WTC11 (cell line): ENCODE measurements at regions not wholly inside any gene's neighbourhood (a gene's known extent, or its start where the extent isn't known, plus 50 kb on each side); places are given as distances from the start of the nearest gene placed in this dataset.

ENCODE experiments used
- ATAC-seq: fragments of 200-7000 bp; cut with Tn5 transposase; 2 replicates; pipeline ENCODE4 v1.10.0; 2021; ENCODE audit warnings: mild to moderate bottlenecking, moderate library complexity
- CTCF ChIA-PET: fragments of 300-600 bp; sonication (Branson Sonifier 250); formaldehyde crosslinking; loops from one replicate; lab custom pipeline; 2021; ENCODE audit warnings: antibody characterized with exemption; lab: Charles Lee
- POLR2A ChIA-PET: fragments of 350-600 bp; sonication (Branson Sonifier 250); formaldehyde crosslinking; loops from one replicate; lab custom pipeline; 2021; ENCODE audit warnings: antibody characterized with exemption; lab: Charles Lee
- DNase-seq: peaks from one replicate; pipeline ENCODE4 v3.0.0; 2021; ENCODE audit warnings: low spot score
- H3K27ac Mint-ChIP-seq: 2 replicates; pipeline ENCODE4 v1.8.0; 2021; ENCODE audit warnings: mixed read lengths
- H3K27me3 Mint-ChIP-seq: 2 replicates; pipeline ENCODE4 v1.8.0; 2021; ENCODE audit warnings: low read depth, mild to moderate bottlenecking, moderate library complexity, mixed read lengths
- H3K36me3 Mint-ChIP-seq: 2 replicates; pipeline ENCODE4 v1.8.0; 2021; ENCODE audit warnings: mixed read lengths
- H3K4me1 Mint-ChIP-seq: 2 replicates; pipeline ENCODE4 v1.8.0; 2022; ENCODE audit warnings: mixed read lengths
- H3K4me3 Mint-ChIP-seq: 2 replicates; pipeline ENCODE4 v1.8.0; 2021; ENCODE audit warnings: mild to moderate bottlenecking, moderate library complexity, mixed read lengths
- H3K9me3 Mint-ChIP-seq: 2 replicates; pipeline ENCODE4 v1.8.0; 2021; ENCODE audit warnings: mixed read lengths
- CREB1 ChIP-seq: sonication (generic); formaldehyde crosslinking; IDR thresholded peaks from 2 replicates; pipeline ENCODE4 v1.8.0; 2023; ENCODE audit warnings: mild to moderate bottlenecking, missing genetic modification reagents
- CREM ChIP-seq: sonication (generic); formaldehyde crosslinking; IDR thresholded peaks from 2 replicates; pipeline ENCODE4 v1.8.1; 2022; ENCODE audit warnings: mild to moderate bottlenecking, missing genetic modification reagents, moderate library complexity
- E2F5 ChIP-seq: sonication (generic); formaldehyde crosslinking; IDR thresholded peaks from 2 replicates; pipeline ENCODE4 v1.8.1; 2022; ENCODE audit warnings: mild to moderate bottlenecking, moderate library complexity, missing genetic modification reagents
- ETV6 ChIP-seq: sonication (generic); formaldehyde crosslinking; IDR thresholded peaks from 2 replicates; pipeline ENCODE4 v1.8.1; 2022; ENCODE audit warnings: mild to moderate bottlenecking, missing genetic modification reagents
- FOXP1 ChIP-seq: sonication (generic); formaldehyde crosslinking; IDR thresholded peaks from 2 replicates; pipeline ENCODE4 v1.8.0; 2022; ENCODE audit warnings: missing genetic modification reagents, mild to moderate bottlenecking, moderate library complexity, borderline replicate concordance
- HMGA2 ChIP-seq: fragments of 250-450 bp; sonication (Bioruptor Pico); IDR thresholded peaks from 2 replicates; pipeline ENCODE4 v1.4.0; 2021; ENCODE audit warnings: mild to moderate bottlenecking, moderate library complexity
- HMGXB4 ChIP-seq: sonication (generic); formaldehyde crosslinking; IDR thresholded peaks from 2 replicates; pipeline ENCODE4 v1.8.1; 2023; ENCODE audit warnings: mild to moderate bottlenecking, moderate library complexity, missing genetic modification reagents
- IRF2 ChIP-seq: sonication (generic); formaldehyde crosslinking; IDR thresholded peaks from 2 replicates; pipeline ENCODE4 v1.8.0; 2022; ENCODE audit warnings: low read depth, missing genetic modification reagents, borderline replicate concordance
- KAT7 ChIP-seq: sonication (generic); formaldehyde crosslinking; IDR thresholded peaks from 2 replicates; pipeline ENCODE4 v1.8.1; 2023; ENCODE audit warnings: missing genetic modification reagents, mild to moderate bottlenecking, borderline replicate concordance
- NFE2L1 ChIP-seq: sonication (generic); formaldehyde crosslinking; IDR thresholded peaks from 2 replicates; pipeline ENCODE4 v1.8.1; 2023; ENCODE audit warnings: missing genetic modification reagents
- PRDM15 ChIP-seq: sonication (generic); formaldehyde crosslinking; IDR thresholded peaks from 2 replicates; pipeline ENCODE4 v1.8.0; 2022; ENCODE audit warnings: missing genetic modification reagents
- ZMAT4 ChIP-seq: fragments of 250-450 bp; sonication (Bioruptor Pico); IDR thresholded peaks from 2 replicates; pipeline ENCODE4 v1.9.0; 2021; ENCODE audit warnings: mild to moderate bottlenecking
- ZNF416 ChIP-seq: fragments of 250-450 bp; sonication (Bioruptor Pico); IDR thresholded peaks from 2 replicates; pipeline ENCODE4 v1.9.0; 2021; ENCODE audit warnings: mild to moderate bottlenecking, inconsistent platforms
- ZNF512 ChIP-seq: sonication (generic); formaldehyde crosslinking; IDR thresholded peaks from 2 replicates; pipeline ENCODE4 v1.8.1; 2022; ENCODE audit warnings: missing genetic modification reagents, borderline replicate concordance
- TF ChIP-seq, protein P1 (sequence below): sonication (generic); formaldehyde crosslinking; IDR thresholded peaks from 2 replicates; pipeline ENCODE4 v1.8.1; 2023; ENCODE audit warnings: mild to moderate bottlenecking, missing genetic modification reagents

DNA sequence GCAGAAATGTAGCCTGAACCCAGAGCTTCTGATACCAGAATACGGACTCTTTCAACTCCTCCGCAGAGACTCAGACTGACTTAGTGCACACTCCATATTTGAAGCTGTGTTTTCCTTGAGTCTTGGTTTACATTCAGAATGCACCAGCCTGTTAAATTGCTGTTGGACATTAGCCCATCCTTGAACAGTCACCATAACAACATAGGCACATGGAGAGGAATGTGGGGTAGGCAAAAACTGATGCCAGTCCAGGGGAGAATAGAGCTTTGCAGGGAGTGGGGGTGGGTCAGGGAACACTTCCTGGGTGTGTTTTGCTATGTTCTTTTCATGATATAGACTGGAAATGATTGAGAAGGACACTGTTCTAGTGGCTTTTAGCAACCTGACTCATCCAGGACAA lies 76.3 kb upstream of the CACNA1E start (continued):
- TF ChIP-seq IRF2 (CRISPR knock-in tag) = no peak
- TF ChIP-seq E2F5 (CRISPR knock-in tag) = no peak

DNA sequence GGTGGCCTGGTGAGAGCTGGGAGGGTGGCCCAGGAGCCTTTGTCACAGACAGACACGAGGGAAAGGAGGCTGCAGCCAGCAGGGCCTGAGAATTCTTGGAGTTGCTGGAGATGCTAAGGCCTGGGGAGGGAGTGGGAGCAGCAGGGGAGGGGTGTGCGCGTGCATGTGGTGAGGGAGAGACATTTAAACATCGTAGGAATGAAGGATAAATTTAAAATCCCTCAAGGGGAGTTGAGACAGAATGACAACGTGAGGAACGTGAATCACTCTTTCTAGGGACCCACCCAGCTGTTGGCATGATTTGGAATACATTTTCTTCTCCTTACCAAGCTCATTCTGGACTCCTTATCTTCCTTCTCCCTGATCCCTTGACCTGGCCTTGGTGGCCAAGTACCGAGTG lies 73.3 kb upstream of the CACNA1E start:
- Mint-ChIP-seq H3K36me3 (no peaks in the 10 kb centered on the region), H3K4me3 (no peak overlapping the region), H3K27me3 (no peaks in the 10 kb centered on the region; the same call in 1 of the 2 replicates), H3K27ac (no peak overlapping the region), H3K9me3 (no peaks in the 10 kb centered on the region), H3K4me1 (peaks cover 7% of the 10 kb centered on the region)
- TF ChIP-seq IRF2 (CRISPR knock-in tag) = no peak
- TF ChIP-seq FOXP1 (CRISPR knock-in tag) = no peak
- no peak for TF ChIP-seq NFE2L1 (CRISPR knock-in tag)
- TF ChIP-seq ETV6 (CRISPR knock-in tag) = no peak
- no peak for TF ChIP-seq HMGXB4 (CRISPR knock-in tag)
- no peak for TF ChIP-seq CREB1 (CRISPR knock-in tag)
- no peak for TF ChIP-seq HMGA2 (CRISPR knock-in tag)
- no peak for TF ChIP-seq ZNF416
- TF ChIP-seq, protein P1, sequence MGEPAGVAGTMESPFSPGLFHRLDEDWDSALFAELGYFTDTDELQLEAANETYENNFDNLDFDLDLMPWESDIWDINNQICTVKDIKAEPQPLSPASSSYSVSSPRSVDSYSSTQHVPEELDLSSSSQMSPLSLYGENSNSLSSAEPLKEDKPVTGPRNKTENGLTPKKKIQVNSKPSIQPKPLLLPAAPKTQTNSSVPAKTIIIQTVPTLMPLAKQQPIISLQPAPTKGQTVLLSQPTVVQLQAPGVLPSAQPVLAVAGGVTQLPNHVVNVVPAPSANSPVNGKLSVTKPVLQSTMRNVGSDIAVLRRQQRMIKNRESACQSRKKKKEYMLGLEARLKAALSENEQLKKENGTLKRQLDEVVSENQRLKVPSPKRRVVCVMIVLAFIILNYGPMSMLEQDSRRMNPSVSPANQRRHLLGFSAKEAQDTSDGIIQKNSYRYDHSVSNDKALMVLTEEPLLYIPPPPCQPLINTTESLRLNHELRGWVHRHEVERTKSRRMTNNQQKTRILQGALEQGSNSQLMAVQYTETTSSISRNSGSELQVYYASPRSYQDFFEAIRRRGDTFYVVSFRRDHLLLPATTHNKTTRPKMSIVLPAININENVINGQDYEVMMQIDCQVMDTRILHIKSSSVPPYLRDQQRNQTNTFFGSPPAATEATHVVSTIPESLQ (CRISPR knock-in tag) = no peak
- TF ChIP-seq CREM = no peak
- TF ChIP-seq ZNF512 (CRISPR knock-in tag) = no peak
- no peak for TF ChIP-seq ZMAT4 (CRISPR knock-in tag)
- no peak for TF ChIP-seq PRDM15
- TF ChIP-seq KAT7 (CRISPR knock-in tag) = no peak
- ATAC-seq = no peak
- ChIA-PET CTCF (no interaction called here), POLR2A (no interaction called here)
- no peak for DNase-seq
